GM12874 (cell line): ENCODE measurements at regions not wholly inside any gene's neighbourhood (a gene's known extent, or its start where the extent isn't known, plus 50 kb on each side); places are given as distances from the start of the nearest gene placed in this dataset.

ENCODE experiments used
- TF ChIP-seq, protein P1 (sequence below): IDR thresholded peaks from 2 replicates; pipeline ENCODE4 v1.5.1; 2011; ENCODE audit warnings: low read depth, mild to moderate bottlenecking, control low read depth, low read length, moderate library complexity; ENCODE audit not compliant: insufficient read depth

DNA sequence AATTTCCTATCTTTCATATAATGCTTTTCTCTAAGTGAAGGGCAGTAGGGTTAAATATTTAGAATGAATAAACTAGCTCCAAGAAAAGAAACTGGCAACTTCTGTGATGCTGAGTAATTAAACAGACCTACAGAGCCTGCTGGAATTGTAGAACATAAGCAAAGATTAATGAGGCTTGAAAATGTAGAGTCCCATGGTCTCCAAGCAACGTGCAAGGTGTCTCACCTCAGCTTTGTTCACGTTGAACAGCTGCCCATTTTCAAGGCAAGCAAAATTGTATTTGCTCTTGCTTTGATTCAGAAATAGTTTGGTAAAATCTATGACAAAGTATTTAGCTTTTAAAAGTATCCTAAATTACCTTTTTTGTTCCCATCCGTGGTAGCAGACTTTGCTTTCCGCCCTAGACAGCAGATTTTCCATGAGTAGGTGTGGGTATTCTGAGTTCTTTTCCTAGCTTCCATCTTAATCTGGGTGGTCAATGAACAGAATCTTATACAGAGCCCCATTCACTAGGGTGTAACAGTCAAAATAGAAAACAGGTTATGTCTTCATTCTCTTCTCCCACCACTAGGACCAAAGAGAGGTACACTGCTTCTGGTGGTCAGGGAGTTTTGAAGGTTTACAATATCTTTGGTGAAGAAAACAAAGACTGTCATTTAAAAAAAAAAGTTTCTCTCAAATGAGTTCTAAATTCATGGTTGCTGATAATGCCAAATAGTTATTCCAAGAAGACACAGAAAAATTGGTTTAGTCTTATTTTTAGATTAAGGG lies 52.1 kb upstream of the TYRP1 start:
- TF ChIP-seq, protein P1, sequence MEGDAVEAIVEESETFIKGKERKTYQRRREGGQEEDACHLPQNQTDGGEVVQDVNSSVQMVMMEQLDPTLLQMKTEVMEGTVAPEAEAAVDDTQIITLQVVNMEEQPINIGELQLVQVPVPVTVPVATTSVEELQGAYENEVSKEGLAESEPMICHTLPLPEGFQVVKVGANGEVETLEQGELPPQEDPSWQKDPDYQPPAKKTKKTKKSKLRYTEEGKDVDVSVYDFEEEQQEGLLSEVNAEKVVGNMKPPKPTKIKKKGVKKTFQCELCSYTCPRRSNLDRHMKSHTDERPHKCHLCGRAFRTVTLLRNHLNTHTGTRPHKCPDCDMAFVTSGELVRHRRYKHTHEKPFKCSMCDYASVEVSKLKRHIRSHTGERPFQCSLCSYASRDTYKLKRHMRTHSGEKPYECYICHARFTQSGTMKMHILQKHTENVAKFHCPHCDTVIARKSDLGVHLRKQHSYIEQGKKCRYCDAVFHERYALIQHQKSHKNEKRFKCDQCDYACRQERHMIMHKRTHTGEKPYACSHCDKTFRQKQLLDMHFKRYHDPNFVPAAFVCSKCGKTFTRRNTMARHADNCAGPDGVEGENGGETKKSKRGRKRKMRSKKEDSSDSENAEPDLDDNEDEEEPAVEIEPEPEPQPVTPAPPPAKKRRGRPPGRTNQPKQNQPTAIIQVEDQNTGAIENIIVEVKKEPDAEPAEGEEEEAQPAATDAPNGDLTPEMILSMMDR = no peak
